B cell (primary cell): ENCODE measurements at regions not wholly inside any gene's neighbourhood (a gene's known extent, or its start where the extent isn't known, plus 50 kb on each side); places are given as distances from the start of the nearest gene placed in this dataset.

Source experiments
- ATAC-seq: fragments of 200-7000 bp; cut with Tn5 transposase; one replicate; pipeline ENCODE4 v1.10.0; 2021; ENCODE audit warnings: low read depth, mild to moderate bottlenecking, moderate number of reproducible peaks, moderate library complexity
- CTCF ChIA-PET: fragments of 350-600 bp; sonication (Branson Sonifier 250); formaldehyde crosslinking; loops from one replicate; lab custom pipeline; 2021; ENCODE audit warnings: antibody characterized with exemption, inconsistent platforms; lab: Charles Lee
- POLR2A ChIA-PET: fragments of 350-600 bp; sonication (Branson Sonifier 250); formaldehyde crosslinking; loops from one replicate; lab custom pipeline; 2021; ENCODE audit warnings: antibody characterized with exemption; lab: Charles Lee
- DNase-seq: peaks from one replicate; pipeline ENCODE4 v3.0.0; 2013
- H2AFZ ChIP-seq: 2 replicates; pipeline ENCODE4 v1.6.1; 2012; ENCODE audit warnings: mild to moderate bottlenecking, low read depth, low read length; ENCODE audit not compliant: insufficient read depth, poor library complexity, severe bottlenecking
- H3K27ac ChIP-seq, 2 donors: 1 replicate in 1 of 2; 2 replicates in 1 of 2; pipeline ENCODE4 v1.5.1; 2012 to 2013; ENCODE audit warnings: low read length in 2 of 2, mild to moderate bottlenecking in 2 of 2, moderate library complexity in 1 of 2
- H3K27me3 ChIP-seq, 4 experiments: fragments of 200-600 bp in 1 of 4; sonication (generic) in 1 of 4; replicated peaks in 1 of 4; 1 replicate in 2 of 4; 2 replicates in 2 of 4; pipeline versions ENCODE4 v1.6.1 to v1.7.0; 2013 to 2016; ENCODE audit warnings: low read length in 3 of 4, mild to moderate bottlenecking in 2 of 4, mixed read lengths in 1 of 4, moderate library complexity in 1 of 4; ENCODE audit not compliant: insufficient read depth in 4 of 4, control insufficient read depth in 3 of 4; ENCODE audit errors: control extremely low read depth in 1 of 4
- H3K36me3 ChIP-seq, 2 experiments: replicated peaks in 1 of 2; 1 replicate in 1 of 2; 2 replicates in 1 of 2; pipeline versions ENCODE4 v1.6.1 to v1.7.1; 2013; ENCODE audit warnings: low read length in 1 of 2; ENCODE audit not compliant: insufficient read depth in 2 of 2, control insufficient read depth in 1 of 2; ENCODE audit errors: control extremely low read depth in 1 of 2, extremely low read depth in 1 of 2
- H3K4me1 ChIP-seq, 2 donors: fragments of 200-600 bp in 1 of 2; sonication (generic) in 1 of 2; 1 replicate in 1 of 2; 2 replicates in 1 of 2; pipeline versions ENCODE4 v1.5.1 to v1.6.1; 2013 to 2017; ENCODE audit warnings: low read length in 2 of 2; ENCODE audit not compliant: control insufficient read depth in 2 of 2, insufficient read depth in 2 of 2
- H3K4me2 ChIP-seq: replicated peaks from 2 replicates; pipeline ENCODE3; 2012; ENCODE audit warnings: mild to moderate bottlenecking, low read depth, low read length; ENCODE audit not compliant: poor library complexity, severe bottlenecking
- H3K4me3 ChIP-seq, 5 experiments: fragments of 200-600 bp in 1 of 5; sonication (generic) in 1 of 5; 1 replicate in 3 of 5; 2 replicates in 2 of 5; pipeline versions ENCODE4 v1.5.1 to v1.7.0; 2011 to 2016; ENCODE audit warnings: low read length in 4 of 5, mild to moderate bottlenecking in 4 of 5, low read depth in 2 of 5, control low read depth in 1 of 5, moderate library complexity in 1 of 5; ENCODE audit not compliant: insufficient read depth in 1 of 5; ENCODE audit errors: control extremely low read depth in 1 of 5, extremely low read depth in 1 of 5
- H3K79me2 ChIP-seq: fragments of 200-600 bp; sonication (generic); one replicate; pipeline ENCODE4 v1.6.0; 2016; ENCODE audit warnings: low read length; ENCODE audit not compliant: control insufficient read depth, insufficient read depth
- H3K9ac ChIP-seq: fragments of 200-600 bp; sonication (generic); 2 replicates; pipeline ENCODE4 v1.6.1; 2017; ENCODE audit warnings: mild to moderate bottlenecking, low read length, moderate library complexity
- H3K9me3 ChIP-seq, 3 donors: one replicate each; pipeline versions ENCODE4 v1.6.1 to v1.7.1; 2013; ENCODE audit warnings: low read length in 2 of 3; ENCODE audit not compliant: control insufficient read depth in 2 of 3, insufficient read depth in 1 of 3; ENCODE audit errors: control extremely low read depth in 1 of 3
- H4K20me1 ChIP-seq: 2 replicates; pipeline ENCODE4 v1.6.0; 2012; ENCODE audit warnings: mild to moderate bottlenecking, low read length; ENCODE audit not compliant: insufficient read depth, control insufficient read depth, poor library complexity, severe bottlenecking
- H3K27ac Mint-ChIP-seq: one replicate; pipeline ENCODE4 v1.8.0; 2021; ENCODE audit warnings: mixed read lengths
- H3K27me3 Mint-ChIP-seq: one replicate; pipeline ENCODE4 v1.8.0; 2021; ENCODE audit warnings: mixed read lengths
- H3K4me1 Mint-ChIP-seq: one replicate; pipeline ENCODE4 v1.8.0; 2021; ENCODE audit warnings: mixed read lengths
- H3K4me3 Mint-ChIP-seq: one replicate; pipeline ENCODE4 v1.8.0; 2021; ENCODE audit warnings: mixed read lengths
- H3K9me3 Mint-ChIP-seq: one replicate; pipeline ENCODE4 v1.8.0; 2022; ENCODE audit warnings: mixed read lengths; ENCODE audit not compliant: insufficient read depth
- EZH2 ChIP-seq: IDR thresholded peaks from 2 replicates; pipeline ENCODE4 v1.6.1; 2012; ENCODE audit warnings: borderline replicate concordance, low read depth, mild to moderate bottlenecking, moderate library complexity, low read length; ENCODE audit not compliant: insufficient read depth, poor library complexity, severe bottlenecking
- WGBS: methylation state at CpG from one replicate; pipeline ENCODE4 v1.1.5; 2013; ENCODE audit warnings: missing lambda C conversion rate; ENCODE audit not compliant: insufficient coverage; 5-methylcytosine and 5-hydroxymethylcytosine counted together
- intact Hi-C: fragments of 100-400 bp; cut with micrococcal nuclease; formaldehyde crosslinking; loops from one replicate; pipeline ENCODE4 v1.10.0; 2022
- TF ChIP-seq, protein P1 (sequence below): fragments of 200-600 bp; IDR thresholded peaks from one replicate; pipeline ENCODE4 v1.8.0; 2022; ENCODE audit warnings: antibody characterized with exemption, mild to moderate bottlenecking

DNA sequence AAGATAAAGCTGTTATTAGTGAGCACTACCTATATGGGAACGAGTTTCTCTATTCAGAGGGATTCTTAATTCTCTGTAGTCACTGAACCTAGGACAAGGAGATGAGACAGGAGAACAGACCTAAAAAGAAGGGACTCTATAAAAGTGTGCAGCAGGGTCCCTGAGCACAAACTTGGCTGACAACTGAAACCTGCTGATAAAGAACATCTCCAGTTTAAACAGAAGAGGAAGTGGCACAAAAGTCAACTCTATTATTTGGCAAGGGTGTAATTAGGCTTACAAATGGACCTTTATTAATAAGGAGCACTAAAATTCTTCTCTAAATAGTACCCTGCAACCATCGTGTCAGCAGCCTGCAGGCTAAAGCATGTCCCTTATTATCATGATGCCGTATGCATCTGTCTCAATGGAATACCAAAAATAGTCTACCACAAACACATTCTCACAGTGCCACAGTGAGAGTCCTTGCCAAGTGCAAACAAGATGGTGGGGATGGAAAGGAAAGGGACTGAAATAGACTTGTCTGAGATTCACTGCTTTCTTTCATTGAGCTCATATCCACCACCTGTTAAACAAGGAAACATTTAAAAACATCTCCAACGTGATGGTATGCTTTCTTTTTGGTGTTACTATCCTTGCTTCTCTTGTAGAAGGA, 260.2 kb downstream of the INSIG2 start:
- POLR2A ChIA-PET = no interaction called here
- Mint-ChIP-seq H3K4me3 (no peak overlapping the region), H3K27ac (no peak overlapping the region), H3K9me3 (peaks cover 4% of the 10 kb centered on the region), H3K27me3 (peaks cover 31% of the 10 kb centered on the region), H3K4me1 (no peaks in the 10 kb centered on the region)
- Histone ChIP-seq H3K27me3 (peaks cover 0 to 3% (median 0%) of the 10 kb centered on the region in 4 experiments), H3K79me2 (no peaks in the 10 kb centered on the region), H4K20me1 (no peaks in the 10 kb centered on the region), H3K9me3 (no peaks in the 10 kb centered on the region), H2AFZ (no peak overlapping the region), H3K9ac (no peak overlapping the region), H3K36me3 (no peaks in the 10 kb centered on the region), H3K27ac (no peak overlapping the region), H3K4me2 (no peak overlapping the region), H3K4me1 (no peaks in the 10 kb centered on the region), H3K4me3 (no peak overlapping the region)
- DNase-seq (no peak), ATAC-seq (no peak)
- intact Hi-C loops = no loop called here
- no CpG with 5 or more reads among the region's 4 CpGs for WGBS
- TF ChIP-seq, protein P1, sequence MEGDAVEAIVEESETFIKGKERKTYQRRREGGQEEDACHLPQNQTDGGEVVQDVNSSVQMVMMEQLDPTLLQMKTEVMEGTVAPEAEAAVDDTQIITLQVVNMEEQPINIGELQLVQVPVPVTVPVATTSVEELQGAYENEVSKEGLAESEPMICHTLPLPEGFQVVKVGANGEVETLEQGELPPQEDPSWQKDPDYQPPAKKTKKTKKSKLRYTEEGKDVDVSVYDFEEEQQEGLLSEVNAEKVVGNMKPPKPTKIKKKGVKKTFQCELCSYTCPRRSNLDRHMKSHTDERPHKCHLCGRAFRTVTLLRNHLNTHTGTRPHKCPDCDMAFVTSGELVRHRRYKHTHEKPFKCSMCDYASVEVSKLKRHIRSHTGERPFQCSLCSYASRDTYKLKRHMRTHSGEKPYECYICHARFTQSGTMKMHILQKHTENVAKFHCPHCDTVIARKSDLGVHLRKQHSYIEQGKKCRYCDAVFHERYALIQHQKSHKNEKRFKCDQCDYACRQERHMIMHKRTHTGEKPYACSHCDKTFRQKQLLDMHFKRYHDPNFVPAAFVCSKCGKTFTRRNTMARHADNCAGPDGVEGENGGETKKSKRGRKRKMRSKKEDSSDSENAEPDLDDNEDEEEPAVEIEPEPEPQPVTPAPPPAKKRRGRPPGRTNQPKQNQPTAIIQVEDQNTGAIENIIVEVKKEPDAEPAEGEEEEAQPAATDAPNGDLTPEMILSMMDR = no peak
- TF ChIP-seq EZH2 = no peak
- CTCF ChIA-PET = no interaction called here

DNA sequence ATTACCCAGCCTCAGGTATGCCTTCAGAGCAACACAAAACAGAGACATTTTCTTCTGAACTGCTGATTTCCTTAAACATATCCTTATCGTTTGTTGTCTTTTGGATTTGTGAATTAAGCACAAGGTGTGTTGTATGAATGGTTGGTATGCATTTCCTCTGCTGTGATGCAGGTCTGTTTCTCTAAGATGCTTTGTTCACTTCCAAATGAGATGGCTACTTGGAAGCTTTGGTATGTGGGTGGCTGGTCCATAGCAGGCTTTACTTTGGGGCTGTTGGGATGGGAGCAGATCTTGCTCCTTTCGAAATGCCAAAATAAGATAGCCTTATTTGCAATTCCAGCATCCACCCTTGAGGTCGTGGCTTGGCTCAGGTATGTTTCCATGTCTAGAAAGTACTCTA, 257.2 kb downstream of the INSIG2 start:
- ATAC-seq (no peak), DNase-seq (no peak)
- no peak overlapping the region for H3K4me3 ChIP-seq
- POLR2A ChIA-PET = no interaction called here
- no peaks in the 10 kb centered on the region for H3K4me1 ChIP-seq
- intact Hi-C loops = no loop called here
- Mint-ChIP-seq H3K4me1 (no peaks in the 10 kb centered on the region), H3K4me3 (no peak overlapping the region), H3K27me3 (peaks cover 20% of the 10 kb centered on the region), H3K9me3 (peaks cover 4% of the 10 kb centered on the region), H3K27ac (no peak overlapping the region)
- H3K27me3 ChIP-seq = peaks cover 0 to 3% (median 0%) of the 10 kb centered on the region in 4 experiments
- H3K4me2 ChIP-seq = no peak overlapping the region
- CTCF ChIA-PET = no interaction called here
- H3K79me2 ChIP-seq = no peaks in the 10 kb centered on the region
- peaks cover 0 to under 1% (median 0%) of the 10 kb centered on the region in 3 donors for H3K9me3 ChIP-seq
- H2AFZ ChIP-seq = no peak overlapping the region
- no peaks in the 10 kb centered on the region for H3K36me3 ChIP-seq
- TF ChIP-seq EZH2 = no peak
- TF ChIP-seq, protein P1 = no peak
- no peak overlapping the region for H3K27ac ChIP-seq
- no CpG with 5 or more reads among the region's 3 CpGs for WGBS
- no peaks in the 10 kb centered on the region for H4K20me1 ChIP-seq
- H3K9ac ChIP-seq = no peak overlapping the region
